Renal cortex interstitium (tissue), 11 donors: ENCODE measurements at regions not wholly inside any gene's neighbourhood (a gene's known extent, or its start where the extent isn't known, plus 50 kb on each side); places are given as distances from the start of the nearest gene placed in this dataset.

Experiments used
- DNase-seq, 11 donors: peaks; one replicate each; pipeline ENCODE4 v3.0.0-alpha.2; 2013; ENCODE audit warnings: low read depth in 9 of 11, low spot score in 4 of 11; ENCODE audit errors: extremely low read depth in 1 of 11

- DNase-seq = no peak
These were observed 98.8 kb upstream of the FRMD6 start for GRCh38 chr14:51552768-51553404.

- DNase-seq = no peak
These were observed 97.3 kb upstream of the FRMD6 start for GRCh38 chr14:51554339-51554920.

GRCh38 chr14:51554953-51555352, 96.8 kb upstream of the FRMD6 start:
- DNase-seq = no peak

DNA sequence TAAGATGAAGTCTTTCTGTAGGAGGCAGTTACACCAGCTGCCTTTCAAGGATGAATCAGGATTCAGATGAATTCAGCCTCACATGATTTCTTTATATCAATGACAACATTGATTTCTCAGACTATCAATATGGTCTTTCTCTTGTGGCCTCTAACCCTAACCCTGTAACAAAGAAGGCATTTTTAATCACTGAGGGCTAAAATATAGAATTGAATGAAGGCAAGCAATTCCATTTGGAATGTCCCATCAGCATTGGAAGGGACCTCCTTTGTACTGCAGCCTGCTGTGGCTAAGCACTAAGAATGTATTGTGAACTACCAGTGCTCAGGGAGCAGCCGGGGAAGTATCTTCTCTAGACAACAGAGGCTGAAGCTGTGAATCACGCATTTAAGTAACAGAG, 90.6 kb upstream of the FRMD6 start:
- DNase-seq = no peak

GRCh38 chr14:51562816-51563215, 88.9 kb upstream of the FRMD6 start:
- no peak for DNase-seq

GRCh38 chr14:51563560-51563959, 88.2 kb upstream of the FRMD6 start:
- DNase-seq = no peak

GRCh38 chr14:51564460-51564859, 87.2 kb upstream of the FRMD6 start:
- DNase-seq = no peak

GRCh38 chr14:51564986-51565604, 86.6 kb upstream of the FRMD6 start:
- no peak for DNase-seq

DNA sequence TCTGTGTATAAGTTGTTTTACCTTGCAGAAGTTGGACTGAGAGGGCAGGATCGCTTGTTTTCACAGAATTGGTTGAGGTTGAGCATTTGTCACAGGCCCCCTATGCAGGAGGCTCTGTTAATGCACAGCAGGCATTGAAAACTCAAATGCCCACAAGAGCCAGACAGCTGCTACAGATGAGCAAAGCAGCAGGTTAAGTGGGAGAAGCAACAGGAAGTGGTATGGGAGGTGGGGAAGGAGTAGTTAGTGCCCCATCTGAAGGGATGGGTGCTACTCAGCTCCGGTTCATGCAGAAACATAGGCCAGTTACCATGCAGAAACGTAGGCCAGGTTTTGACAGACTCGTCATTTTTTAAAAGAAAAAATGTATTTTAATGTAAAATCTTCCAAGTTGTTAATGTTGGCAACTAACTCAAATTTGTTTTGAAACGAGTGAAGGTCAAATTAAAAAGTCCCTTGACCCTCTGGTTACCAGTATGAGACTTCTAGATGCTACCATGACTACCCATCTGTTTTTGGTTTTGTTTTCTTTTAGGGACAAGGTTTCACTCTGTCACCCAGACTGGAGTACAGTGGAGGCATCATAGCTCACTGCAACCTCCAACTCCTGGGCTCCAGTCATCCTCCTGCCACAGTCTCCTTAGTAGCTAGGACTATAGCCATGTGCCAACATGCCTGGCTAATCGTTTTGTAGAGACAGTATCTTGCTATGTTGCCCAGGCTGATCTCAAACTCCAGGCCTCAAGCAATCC, 84.7 kb upstream of the FRMD6 start:
- no peak for DNase-seq

DNA sequence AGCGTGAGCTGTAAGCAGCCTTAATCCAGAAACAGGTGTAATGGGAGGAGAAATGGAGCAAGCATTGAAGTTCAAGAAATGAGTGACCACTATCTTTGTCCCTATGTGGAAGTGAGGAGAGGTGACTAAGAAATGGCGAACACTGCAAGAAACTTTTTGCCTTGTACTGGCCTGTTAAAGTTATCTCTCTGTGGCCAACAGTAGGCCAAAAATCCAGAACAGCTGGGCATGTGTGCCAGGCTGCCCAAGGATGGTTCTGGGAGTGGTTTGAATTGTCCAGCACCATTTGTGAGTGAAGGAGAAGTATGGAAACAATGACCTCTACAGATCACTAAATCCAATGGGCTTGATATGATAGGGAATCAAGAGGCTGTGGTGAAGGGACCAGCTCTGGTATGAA, 83.3 kb upstream of the FRMD6 start:
- no peak for DNase-seq

- no peak for DNase-seq
These were observed 78.1 kb upstream of the FRMD6 start for GRCh38 chr14:51573607-51574006.

DNA sequence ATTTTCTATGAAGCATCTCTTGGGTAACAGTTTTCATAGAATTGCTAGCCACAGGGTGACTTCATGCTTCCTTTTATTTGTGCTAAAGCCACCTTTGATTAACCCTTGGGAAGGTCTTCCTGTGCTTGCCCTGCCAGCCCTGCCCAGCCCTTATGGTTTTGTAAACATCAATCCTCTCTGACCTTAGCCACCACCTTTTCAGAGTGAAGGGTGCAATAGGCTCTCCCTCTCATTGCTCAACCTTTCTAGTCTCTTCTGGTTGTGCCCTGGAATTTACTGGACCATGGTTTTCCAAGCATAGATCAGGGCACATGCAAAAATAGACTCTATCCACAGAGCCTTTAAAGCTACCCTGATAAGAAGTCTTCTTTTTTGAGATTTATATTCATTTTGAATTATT, 77.7 kb upstream of the FRMD6 start:
- no peak for DNase-seq

DNA sequence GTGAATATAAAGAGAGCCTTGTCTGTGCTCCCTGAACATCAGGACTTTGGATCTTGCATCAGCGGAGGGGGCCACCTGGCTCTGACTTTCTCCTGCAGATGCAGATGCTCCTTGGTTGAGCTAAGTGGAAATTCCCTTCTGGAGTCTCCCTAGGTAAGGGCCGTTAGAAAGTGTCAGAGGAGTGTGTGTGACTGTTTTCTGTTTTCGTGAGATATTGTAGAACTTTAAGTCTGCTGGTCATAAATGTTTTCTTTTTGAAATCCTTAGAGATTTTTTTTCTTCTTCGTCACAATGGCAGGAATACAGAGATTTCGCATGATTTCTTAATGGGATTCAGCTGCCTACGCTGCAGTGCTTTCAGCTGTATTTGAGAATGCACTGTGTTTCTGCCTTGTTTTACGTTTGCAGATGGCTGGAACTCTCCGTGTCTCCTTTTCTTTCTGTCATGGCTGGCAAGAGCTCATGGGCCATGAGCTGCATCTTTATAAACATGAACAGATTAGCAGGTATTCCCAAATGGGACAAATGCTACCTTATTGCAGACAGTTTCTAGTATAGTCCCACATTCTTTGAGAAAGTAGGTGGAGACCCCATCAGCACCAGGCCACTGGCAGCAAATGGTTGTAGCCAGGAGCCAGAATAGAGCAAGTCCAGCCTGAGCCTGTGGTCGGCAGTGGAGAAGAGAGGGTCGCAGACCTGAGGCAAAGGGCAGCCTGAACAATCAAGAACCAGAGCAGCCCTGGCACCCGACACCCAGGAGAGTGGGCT, 76.2 kb upstream of the FRMD6 start:
- no peak for DNase-seq

DNA sequence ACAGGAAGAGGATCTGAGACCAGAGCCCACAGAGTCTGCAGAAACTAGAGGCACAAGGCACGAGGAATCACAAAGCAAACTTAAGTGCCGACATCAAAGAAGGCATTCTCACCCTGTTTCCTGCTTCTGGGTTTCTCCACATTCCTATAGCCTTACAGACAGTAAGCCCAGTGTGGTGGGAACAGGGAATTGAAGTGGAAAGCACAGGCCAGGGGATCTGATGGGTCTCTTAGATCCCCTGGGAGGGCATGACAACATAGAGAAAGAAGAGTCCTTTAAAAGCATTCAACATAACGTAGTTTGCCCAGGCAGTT, 75.6 kb upstream of the FRMD6 start:
- DNase-seq = no peak

- DNase-seq = no peak
These were observed 74.8 kb upstream of the FRMD6 start for GRCh38 chr14:51576879-51577278.

DNA sequence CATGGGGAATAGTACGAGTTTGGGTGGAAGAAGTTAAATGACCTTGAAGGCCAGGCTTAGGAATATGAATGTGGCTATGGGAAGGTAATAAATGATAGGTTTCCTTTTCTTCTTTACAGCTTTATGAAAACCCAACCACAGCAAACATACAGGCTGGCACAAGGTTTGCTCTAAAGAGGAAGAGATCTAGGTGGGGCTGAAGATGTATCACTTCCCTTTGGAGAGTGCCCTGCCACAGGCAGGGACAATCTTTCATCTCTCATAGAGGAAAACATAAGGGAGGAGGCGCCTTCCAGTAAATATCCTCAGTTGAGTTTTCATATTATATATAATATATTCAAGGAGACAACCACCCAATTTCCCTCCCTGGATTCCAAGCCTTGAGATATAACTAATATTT, 72.9 kb upstream of the FRMD6 start:
- DNase-seq = no peak

- no peak for DNase-seq
These were observed 70.5 kb upstream of the FRMD6 start for GRCh38 chr14:51581017-51581881.

DNA sequence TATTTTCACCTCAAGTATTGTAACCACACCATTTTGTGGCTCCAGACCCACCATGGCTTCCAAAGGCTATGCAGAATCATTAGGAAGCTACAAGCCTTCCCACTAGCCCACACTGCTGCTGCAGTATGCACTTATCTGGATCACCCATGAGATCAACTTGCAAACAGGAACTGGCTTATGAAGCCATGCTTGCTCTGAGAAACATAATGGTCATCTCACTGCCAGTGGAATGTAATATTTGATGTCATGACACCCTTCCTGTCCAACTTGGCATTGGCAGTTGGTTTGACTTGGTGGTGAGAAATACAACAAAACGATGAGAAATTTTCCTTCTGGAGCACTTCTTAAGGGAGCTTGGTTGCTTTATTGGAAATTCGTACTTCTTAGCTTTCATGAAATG, 69.3 kb upstream of the FRMD6 start:
- DNase-seq = no peak

DNA sequence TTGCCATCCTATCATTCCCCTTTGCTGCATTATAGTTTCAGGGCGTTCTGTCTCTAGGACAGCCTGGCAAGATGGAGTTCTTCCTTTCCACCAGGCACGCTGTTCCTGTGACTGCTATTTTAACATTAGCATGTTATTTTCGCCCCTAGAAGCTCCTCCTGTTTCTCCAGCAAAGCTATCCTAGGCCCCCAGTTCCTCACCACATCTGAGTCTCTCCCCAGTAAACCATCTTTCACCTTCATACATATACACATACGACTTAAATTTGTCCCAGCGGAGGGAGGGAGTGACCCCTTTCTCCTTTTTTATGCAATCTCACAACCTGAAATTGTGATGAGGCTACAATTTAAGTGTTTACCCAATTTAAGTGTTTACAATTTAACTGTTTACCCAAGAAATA, 66.7 kb upstream of the FRMD6 start:
- no peak for DNase-seq
